ENCODE measurements at regions not wholly inside any gene's neighbourhood (a gene's known extent, or its start where the extent isn't known, plus 50 kb on each side); places are given as distances from the start of the nearest gene placed in this dataset.
"Not testable (repeated sequence)": the region's sequence is repeated elsewhere in the genome, so short reads cannot be mapped to it uniquely, and the experiment has no call there.

- no peak for ATAC-seq
- no peak for DNase-seq (ENCODE audit: low spot score)
Measured at GRCh38 chr2:58479535-58480140, 238.5 kb upstream of the FANCL start.

DNA sequence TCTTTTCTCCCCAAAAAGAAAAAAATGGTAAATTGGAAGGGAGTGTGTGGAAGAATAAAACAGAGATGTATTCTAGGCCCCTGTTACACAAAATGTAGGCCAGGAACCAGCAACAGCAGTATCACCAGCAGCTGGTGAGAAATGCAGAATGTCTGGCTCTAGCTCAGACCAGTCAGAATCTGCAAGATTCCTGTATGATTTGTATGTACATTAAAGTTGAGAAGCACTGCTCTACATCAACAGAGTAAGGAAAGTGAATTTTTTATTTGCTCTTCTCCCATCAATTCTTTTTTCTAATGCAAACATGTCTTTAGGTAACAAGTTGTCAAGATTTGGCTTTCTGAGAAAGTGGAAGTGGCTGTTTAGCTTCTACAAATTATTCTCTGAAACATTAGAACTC is 235.4 kb upstream of the FANCL start:
- no peak for ATAC-seq
- DNase-seq (ENCODE audit: low spot score) = no peak

GRCh38 chr2:58475756-58476155 is 234.6 kb upstream of the FANCL start:
- ATAC-seq = no peak
- no peak for DNase-seq (ENCODE audit: low spot score)

- no peak for DNase-seq (ENCODE audit: low spot score)
Measured at GRCh38 chr2:58473165-58473564, 232.0 kb upstream of the FANCL start.

DNA sequence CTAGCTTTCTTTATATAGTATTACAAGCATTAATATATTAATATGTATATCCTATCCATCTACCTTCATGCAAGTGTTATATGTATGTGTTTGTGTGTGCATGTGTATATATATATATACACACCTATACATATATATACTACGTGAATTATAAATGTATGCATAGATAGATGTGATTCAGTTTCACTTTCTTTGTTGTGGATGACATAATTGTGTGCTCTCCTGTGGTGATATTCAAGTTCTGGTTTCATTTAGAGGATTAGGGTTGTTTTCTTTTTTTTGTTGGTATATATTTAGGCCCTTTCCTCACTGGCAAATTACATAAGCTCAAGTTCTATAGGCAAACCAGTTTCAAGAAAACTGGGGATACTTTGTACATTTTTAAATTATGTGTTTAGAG is 225.7 kb upstream of the FANCL start:
- ATAC-seq (no peak), DNase-seq (ENCODE audit: low spot score) (no peak)

More at GRCh38 chr2:58473165-58473564, 232.0 kb upstream of the FANCL start:
- ATAC-seq = no peak

GRCh38 chr2:58466021-58466420 is 224.9 kb upstream of the FANCL start:
- ATAC-seq; DNase-seq (ENCODE audit: low spot score): not testable (repeated sequence)

GRCh38 chr2:58460670-58461069 is 219.5 kb upstream of the FANCL start:
- DNase-seq (ENCODE audit: low spot score) (no peak), ATAC-seq (no peak)

GRCh38 chr2:58449286-58450010 is 208.3 kb upstream of the FANCL start:
- ATAC-seq (no peak), DNase-seq (ENCODE audit: low spot score) (no peak)

- no peak for DNase-seq (ENCODE audit: low spot score)
- no peak for ATAC-seq
Measured at GRCh38 chr2:58448845-58449244, 207.7 kb upstream of the FANCL start.

DNA sequence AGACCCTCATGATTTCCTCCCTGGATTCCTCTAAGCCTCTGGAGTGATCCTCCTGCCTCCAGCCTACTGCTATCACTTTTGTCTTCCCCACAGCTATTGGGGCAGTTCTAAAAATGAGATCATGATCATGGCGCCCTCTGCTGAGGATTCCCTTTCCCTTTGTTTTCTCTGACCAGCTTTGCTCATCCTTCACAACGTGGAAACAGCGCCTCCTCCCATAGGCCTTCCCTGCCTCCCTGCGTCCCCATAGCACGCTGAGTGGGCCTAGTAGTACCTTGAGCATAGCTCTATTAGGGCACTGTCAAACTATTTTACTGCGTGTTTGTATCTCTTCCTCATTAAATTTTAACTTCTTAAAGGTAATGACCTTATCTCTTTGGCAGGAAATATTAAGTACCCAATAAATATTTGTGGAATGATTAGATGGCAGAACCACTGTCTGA is 207.0 kb upstream of the FANCL start:
- ATAC-seq (peak; percentile 100), DNase-seq (ENCODE audit: low spot score) (peak; percentile 55)

GRCh38 chr2:58447586-58447985 is 206.5 kb upstream of the FANCL start:
- no peak for DNase-seq (ENCODE audit: low spot score)
- no peak for ATAC-seq

GRCh38 chr2:58441643-58442042 is 200.5 kb upstream of the FANCL start:
- DNase-seq (ENCODE audit: low spot score) (no peak), ATAC-seq (no peak)

GRCh38 chr2:58436872-58437271 is 195.7 kb upstream of the FANCL start:
- ATAC-seq = no peak

DNA sequence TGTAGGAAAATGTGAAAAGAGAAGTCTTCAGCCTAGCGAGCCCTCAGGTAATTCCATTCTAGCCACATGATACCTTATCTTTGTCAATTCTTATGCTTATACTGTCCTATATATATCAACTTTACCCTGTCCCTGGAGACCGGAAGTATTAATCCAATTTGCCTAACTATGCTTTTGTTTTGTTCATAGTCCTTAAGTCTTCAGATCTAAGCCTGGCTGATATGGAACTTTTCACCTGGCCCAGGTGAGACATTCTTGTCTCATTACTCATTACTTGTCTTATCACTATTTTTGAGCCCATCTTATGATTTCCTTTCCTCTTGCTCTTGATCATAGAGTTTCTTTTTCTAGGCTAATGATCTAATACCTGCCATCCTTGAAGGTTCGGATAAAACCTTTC is 194.1 kb upstream of the FANCL start:
- ATAC-seq (no peak), DNase-seq (ENCODE audit: low spot score) (no peak)

More at GRCh38 chr2:58436872-58437271, 195.7 kb upstream of the FANCL start:
- DNase-seq (ENCODE audit: low spot score) = no peak

- ATAC-seq (no peak), DNase-seq (ENCODE audit: low spot score) (no peak)
Measured at GRCh38 chr2:58434692-58435091, 193.6 kb upstream of the FANCL start.

DNA sequence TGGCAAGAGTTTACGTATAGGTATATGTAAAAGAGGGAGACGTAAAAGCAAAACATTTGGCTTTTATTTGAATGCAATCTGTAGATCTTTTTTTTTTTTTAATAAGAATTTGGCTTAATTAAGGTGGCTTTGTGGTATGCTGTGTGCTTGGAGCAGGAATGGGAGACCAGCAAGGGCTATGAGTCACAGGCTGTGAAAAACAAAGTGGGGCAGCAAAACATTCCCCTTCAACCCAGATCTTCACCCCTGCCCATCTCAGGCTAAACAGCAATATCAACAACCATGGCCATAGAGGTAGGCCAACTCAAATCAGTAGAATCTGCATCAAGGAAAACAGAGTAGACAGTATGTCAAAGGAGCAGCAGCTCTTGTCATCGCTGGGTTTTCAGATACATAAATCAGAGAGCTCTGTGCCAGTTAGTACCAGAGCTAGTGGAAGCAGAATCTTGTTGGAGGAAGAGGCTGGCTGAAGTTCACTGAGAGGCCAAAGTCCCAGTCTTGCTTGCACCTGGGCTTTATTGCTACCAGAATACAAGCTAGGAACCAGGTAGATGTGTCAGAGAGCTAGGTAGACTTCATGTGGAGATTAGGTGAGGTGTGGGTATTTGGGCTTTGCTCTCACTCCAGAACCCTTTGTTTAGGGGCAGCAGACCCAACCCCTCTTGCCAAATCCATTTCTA is 191.5 kb upstream of the FANCL start:
- DNase-seq (ENCODE audit: low spot score) (no peak), ATAC-seq (no peak)

GRCh38 chr2:58429014-58429875 is 188.1 kb upstream of the FANCL start:
- no peak for DNase-seq (ENCODE audit: low spot score)
- no peak for ATAC-seq

DNA sequence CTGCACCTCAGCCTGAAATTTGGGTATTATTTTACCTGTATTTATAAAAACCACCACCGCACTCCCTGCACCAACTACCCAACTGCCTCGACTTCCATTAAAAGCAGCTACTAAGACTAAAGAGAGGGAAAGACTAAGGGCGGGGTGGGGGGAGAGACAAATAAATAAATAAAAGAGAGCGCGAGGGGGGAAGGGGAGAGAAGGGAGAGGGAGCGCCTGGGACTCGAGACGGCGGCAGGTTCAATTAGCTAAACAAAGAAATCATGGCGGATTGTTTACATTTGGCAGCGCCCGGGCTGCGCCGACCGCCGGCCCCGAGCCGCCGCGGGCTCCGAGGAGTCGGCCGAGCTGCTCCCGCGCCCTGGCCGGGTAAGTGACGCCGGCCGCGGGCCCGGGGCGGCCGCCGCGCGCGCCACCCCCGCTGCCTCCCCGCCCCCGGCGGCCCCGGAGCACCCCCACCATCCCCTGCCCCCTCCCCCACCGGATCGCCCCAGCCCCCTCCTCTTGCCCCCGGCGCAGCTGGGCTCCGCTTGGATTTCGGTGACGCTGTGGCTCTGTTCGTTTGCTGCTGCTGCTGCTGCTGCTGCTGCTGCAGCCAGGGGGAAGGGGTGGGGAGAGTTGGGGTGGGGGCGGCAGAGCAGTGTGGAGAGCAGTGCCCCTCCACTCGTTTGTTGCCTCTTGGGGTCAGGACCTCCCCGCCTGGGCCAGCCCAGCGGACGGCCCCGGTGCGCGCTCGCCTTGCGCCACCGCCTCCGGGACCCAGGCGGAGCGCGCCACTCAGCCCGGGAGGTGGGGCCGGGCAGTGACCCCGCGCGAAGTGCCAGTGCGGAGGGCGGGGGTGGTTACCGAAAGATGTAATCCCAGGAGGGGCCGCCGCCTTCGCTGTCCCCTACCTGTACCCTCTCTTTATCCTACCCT is 187.2 kb upstream of the FANCL start:
- DNase-seq (ENCODE audit: low spot score) (no peak), ATAC-seq (peak; percentile 38)

- DNase-seq (ENCODE audit: low spot score) (no peak), ATAC-seq (peak; percentile 19)
Measured at GRCh38 chr2:58427572-58428095, 186.5 kb upstream of the FANCL start.

GRCh38 chr2:58425368-58425767 is 184.2 kb upstream of the FANCL start:
- no peak for ATAC-seq
- DNase-seq (ENCODE audit: low spot score) = no peak

All from left lobe of liver (tissue), 2 donors.